Suprapubic skin (tissue), 4 donors: ENCODE measurements at regions not wholly inside any gene's neighbourhood (a gene's known extent, or its start where the extent isn't known, plus 50 kb on each side); places are given as distances from the start of the nearest gene placed in this dataset.

Experiments
- CTCF ChIP-seq, 2 donors: fragments of 200-600 bp in 1 of 2; fragments of 450-650 bp in 1 of 2; sonication (generic) in 1 of 2; IDR thresholded peaks; one replicate each; pipeline ENCODE4 v1.5.1; 2016 to 2019; ENCODE audit warnings: antibody characterized with exemption in 2 of 2, mild to moderate bottlenecking in 1 of 2, moderate library complexity in 1 of 2
- POLR2A ChIP-seq, 2 donors: fragments of 450-650 bp; IDR thresholded peaks; one replicate each; pipeline ENCODE4 v1.6.1; 2017; ENCODE audit warnings: antibody characterized with exemption in 2 of 2, mild to moderate bottlenecking in 2 of 2, moderate library complexity in 2 of 2
- POLR2AphosphoS5 ChIP-seq, 3 donors: sonication (generic); formaldehyde crosslinking; IDR thresholded peaks; one replicate each; pipeline ENCODE4 v1.6.1; 2017; ENCODE audit warnings: antibody characterized with exemption in 3 of 3

- TF ChIP-seq POLR2A (IDR thresholded peaks at IDR 0.05) (no peak), CTCF (IDR thresholded peaks at IDR 0.05) (no peak), POLR2AphosphoS5 (IDR thresholded peaks at IDR 0.05) (no peak)
Observed at GRCh38 chr2:123035541-123035940, 989.5 kb upstream of the CNTNAP5 start.
